GM12878 (cell line): ENCODE measurements at regions not wholly inside any gene's neighbourhood (a gene's known extent, or its start where the extent isn't known, plus 50 kb on each side); places are given as distances from the start of the nearest gene placed in this dataset.
A peak's percentile ranks its signal among the peaks of the same experiment; 100 is the strongest.
"Not testable (repeated sequence)": the region's sequence is repeated elsewhere in the genome, so short reads cannot be mapped to it uniquely, and the experiment has no call there.

Experiments
- ATAC-seq: fragments of 200-7000 bp; cut with Tn5 transposase; 3 replicates; pipeline ENCODE4 v1.9.1; 2020; ENCODE audit warnings: mild to moderate bottlenecking, moderate library complexity
- BruUV-seq: library from RNA; stranded (reverse); fragments of 400-500 nt; replicated peaks from 2 replicates; lab custom pipeline; 2021; lab: Mats Ljungman, UMichigan
- CTCF ChIA-PET: fragments of 300-600 bp; sonication (Branson Sonifier 250); formaldehyde crosslinking; extraction: SDS; loops from one replicate; lab custom pipeline; 2021; ENCODE audit warnings: inconsistent platforms; lab: Yijun Ruan, JAX
- POLR2A ChIA-PET: fragments of 350-600 bp; formaldehyde crosslinking; extraction: SDS; loops from one replicate; lab custom pipeline; 2021; ENCODE audit warnings: inconsistent platforms; lab: Charles Lee
- RAD21 ChIA-PET: fragments of 300-600 bp; sonication (Branson Sonifier 250); formaldehyde crosslinking; loops from one replicate; lab custom pipeline; 2023; ENCODE audit warnings: antibody characterized with exemption; ENCODE audit not compliant: unreplicated experiment; lab: Charles Lee
- SMC1A ChIA-PET: fragments of 300-600 bp; sonication (Branson Sonifier 250); formaldehyde crosslinking; loops from one replicate; lab custom pipeline; 2023; ENCODE audit not compliant: unreplicated experiment, uncharacterized antibody; lab: Charles Lee
- DNase-seq: peaks from one replicate; pipeline ENCODE4 v3.0.0-alpha.2; 2011; ENCODE audit warnings: low read depth, low spot score
- FAIRE-seq: peaks from 3 replicates; lab custom pipeline; 2011; peaks lifted over from hg19 to GRCh38; lab: Jason Lieb, UNC
- H2AFZ ChIP-seq: 2 replicates; pipeline ENCODE4 v1.6.0; 2011; ENCODE audit warnings: low read depth, low read length, control low read depth; ENCODE audit not compliant: control insufficient read depth
- H3K27ac ChIP-seq: 2 replicates; pipeline ENCODE4 v1.5.1; 2011; ENCODE audit warnings: control low read depth; ENCODE audit not compliant: control insufficient read depth, insufficient read depth
- H3K27me3 ChIP-seq, 2 experiments: replicated peaks in 1 of 2; 2 replicates each; pipeline versions ENCODE4 v1.6.0 to v1.6.1; 2011; ENCODE audit warnings: low read length in 1 of 2; ENCODE audit not compliant: control insufficient read depth in 2 of 2, insufficient read depth in 2 of 2
- H3K36me3 ChIP-seq, 2 experiments: 2 replicates each; pipeline ENCODE4 v1.5.1; 2011; ENCODE audit warnings: low read length in 1 of 2; ENCODE audit not compliant: control insufficient read depth in 2 of 2, insufficient read depth in 2 of 2
- H3K4me1 ChIP-seq: 2 replicates; pipeline ENCODE4 v1.6.1; 2011; ENCODE audit warnings: mild to moderate bottlenecking, low read length, moderate library complexity, mixed read lengths; ENCODE audit not compliant: control insufficient read depth, insufficient read depth
- H3K4me2 ChIP-seq: 2 replicates; pipeline ENCODE4 v1.6.0; 2011; ENCODE audit warnings: control low read depth; ENCODE audit not compliant: control insufficient read depth, insufficient read depth
- H3K4me3 ChIP-seq: fragments of 200-600 bp; sonication (generic); 2 replicates; pipeline ENCODE4 v1.5.1; 2016
- H3K79me2 ChIP-seq: 2 replicates; pipeline ENCODE4 v1.6.0; 2011; ENCODE audit warnings: low read length; ENCODE audit not compliant: control insufficient read depth, insufficient read depth
- H3K9ac ChIP-seq: 2 replicates; pipeline ENCODE4 v1.8.0; 2011; ENCODE audit warnings: low read length, control low read depth, mixed read lengths; ENCODE audit not compliant: control insufficient read depth, insufficient read depth
- H3K9me3 ChIP-seq: replicated peaks from 3 replicates; pipeline ENCODE4 v1.5.1; 2011; ENCODE audit warnings: mild to moderate bottlenecking, low read length; ENCODE audit not compliant: control insufficient read depth, insufficient read depth
- H4K20me1 ChIP-seq: 2 replicates; pipeline ENCODE4 v1.6.0; 2011; ENCODE audit not compliant: control insufficient read depth, insufficient read depth
- WGBS: methylation state at CpG from one replicate; pipeline ENCODE4 v1.1.6; 2016; ENCODE audit warnings: low lambda C conversion rate; ENCODE audit not compliant: insufficient replicate concordance, insufficient coverage; ENCODE audit errors: missing lambda C conversion rate; 5-methylcytosine and 5-hydroxymethylcytosine counted together
- in situ Hi-C: fragments of 300-500 bp; cut with MboI; formaldehyde crosslinking; loops from 9 replicates; pipeline ENCODE4 v1.14.3; 2018; ENCODE audit warnings: mixed read lengths
- intact Hi-C: fragments of 100-400 bp; cut with micrococcal nuclease; formaldehyde crosslinking; loops from one replicate; pipeline ENCODE4 v1.14.2; 2022; ENCODE audit not compliant: unreplicated experiment

- FAIRE-seq, SMC1A ChIA-PET: not testable (repeated sequence)
- ATAC-seq, result peak; percentile 46
Observed at GRCh38 chr7:75201606-75202079, 109.3 kb downstream of the GTF2IRD2B start.

DNA sequence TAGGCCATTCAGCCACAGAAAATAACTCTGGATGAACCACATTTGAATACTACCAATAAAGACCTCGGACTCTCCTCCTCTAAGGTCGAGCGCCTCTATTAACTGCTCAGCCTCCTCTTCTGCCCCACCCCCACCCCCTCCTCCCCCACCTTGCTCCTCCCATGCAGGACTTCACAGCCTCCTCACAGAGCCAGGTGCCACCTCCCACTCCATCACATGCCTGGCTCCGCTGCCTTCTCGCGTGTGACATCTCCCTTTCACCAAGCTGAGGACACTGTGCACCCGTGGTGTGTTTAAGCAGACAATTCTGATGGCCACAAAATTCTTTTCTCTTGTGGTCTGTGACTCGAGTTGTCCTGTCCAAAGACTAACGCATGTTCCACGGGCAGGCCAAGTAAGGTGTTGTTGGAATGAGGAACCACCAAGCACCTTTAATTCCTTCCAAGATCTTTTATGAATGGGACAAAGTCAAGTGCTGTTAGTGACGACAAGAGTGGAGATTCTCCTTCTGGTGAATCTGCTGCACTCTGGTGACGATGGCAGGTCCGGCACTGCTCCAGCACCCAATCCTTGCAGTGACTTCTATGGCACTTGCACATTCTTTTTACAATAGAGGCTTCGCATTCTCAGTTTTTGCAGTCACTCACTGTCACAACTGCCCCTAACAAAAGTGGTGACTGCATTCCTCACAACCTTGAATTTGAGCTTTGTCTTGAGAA is 113.1 kb downstream of the GTF2IRD2B start:
- RAD21 ChIA-PET, H3K9me3 ChIP-seq, H4K20me1 ChIP-seq, SMC1A ChIA-PET, POLR2A ChIA-PET, FAIRE-seq, H3K27ac ChIP-seq, H3K79me2 ChIP-seq, H2AFZ ChIP-seq, CTCF ChIA-PET, intact Hi-C loops, BruUV-seq, H3K4me2 ChIP-seq, H3K9ac ChIP-seq, ATAC-seq, H3K4me1 ChIP-seq, H3K36me3 ChIP-seq, H3K4me3 ChIP-seq, DNase-seq, in situ Hi-C loops, H3K27me3 ChIP-seq: not testable (repeated sequence)
- no CpG with 5 or more reads among the region's 14 CpGs for WGBS

More at GRCh38 chr7:75201606-75202079, 109.3 kb downstream of the GTF2IRD2B start:
- DNase-seq, in situ Hi-C loops, H3K79me2 ChIP-seq, intact Hi-C loops, H3K9me3 ChIP-seq, H3K4me2 ChIP-seq, POLR2A ChIA-PET, H3K9ac ChIP-seq, BruUV-seq, H4K20me1 ChIP-seq, CTCF ChIA-PET, H3K27me3 ChIP-seq, H3K4me1 ChIP-seq, RAD21 ChIA-PET, H3K36me3 ChIP-seq, H3K4me3 ChIP-seq, H2AFZ ChIP-seq, H3K27ac ChIP-seq: not testable (repeated sequence)
- WGBS, result no CpG with 5 or more reads among the region's 8 CpGs

DNA sequence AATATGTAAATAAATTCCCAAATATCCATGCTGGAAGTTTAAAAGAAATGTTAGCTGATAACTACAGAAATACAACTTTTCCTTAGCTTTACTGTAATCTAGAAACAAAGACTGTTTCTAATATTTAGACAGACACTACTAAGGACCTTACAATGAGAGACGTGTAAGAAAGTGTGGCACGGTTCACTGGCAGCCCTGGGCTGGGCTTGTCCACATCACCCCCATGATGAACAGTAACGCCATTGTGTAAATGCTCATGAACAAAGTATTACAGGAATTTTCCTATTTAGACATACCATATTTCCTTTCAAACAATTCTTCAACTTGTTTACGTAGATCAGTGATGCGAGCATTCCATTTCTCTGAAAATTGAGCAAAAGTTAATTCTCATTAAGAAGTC is 123.1 kb downstream of the GTF2IRD2B start:
- RAD21 ChIA-PET, in situ Hi-C loops, FAIRE-seq: not testable (repeated sequence)

GRCh38 chr7:75216963-75217362 is 124.6 kb downstream of the GTF2IRD2B start:
- H3K4me3 ChIP-seq, H3K4me1 ChIP-seq, intact Hi-C loops, FAIRE-seq, H2AFZ ChIP-seq, DNase-seq, RAD21 ChIA-PET, H3K27ac ChIP-seq, H3K9me3 ChIP-seq, H3K79me2 ChIP-seq, SMC1A ChIA-PET, H3K9ac ChIP-seq, H3K4me2 ChIP-seq, POLR2A ChIA-PET, H3K36me3 ChIP-seq, H3K27me3 ChIP-seq, H4K20me1 ChIP-seq, ATAC-seq, in situ Hi-C loops, CTCF ChIA-PET: not testable (repeated sequence)
- BruUV-seq, result TSS peak; percentile 86
- WGBS, result no CpG with 5 or more reads among the region's 10 CpGs

More for the DNA sequence above, 123.1 kb downstream of the GTF2IRD2B start:
- CTCF ChIA-PET, H3K9me3 ChIP-seq, SMC1A ChIA-PET, H3K9ac ChIP-seq, H3K4me3 ChIP-seq, H3K27me3 ChIP-seq, ATAC-seq, DNase-seq, H2AFZ ChIP-seq, H4K20me1 ChIP-seq, H3K4me2 ChIP-seq, H3K79me2 ChIP-seq, H3K27ac ChIP-seq, H3K4me1 ChIP-seq, H3K36me3 ChIP-seq, intact Hi-C loops, POLR2A ChIA-PET, BruUV-seq: not testable (repeated sequence)
- WGBS, result no CpG with 5 or more reads among the region's 5 CpGs
